ENCODE measurements at regions not wholly inside any gene's neighbourhood (a gene's known extent, or its start where the extent isn't known, plus 50 kb on each side); places are given as distances from the start of the nearest gene placed in this dataset.
A peak's percentile ranks its signal among the peaks of the same experiment; 100 is the strongest.

DNA sequence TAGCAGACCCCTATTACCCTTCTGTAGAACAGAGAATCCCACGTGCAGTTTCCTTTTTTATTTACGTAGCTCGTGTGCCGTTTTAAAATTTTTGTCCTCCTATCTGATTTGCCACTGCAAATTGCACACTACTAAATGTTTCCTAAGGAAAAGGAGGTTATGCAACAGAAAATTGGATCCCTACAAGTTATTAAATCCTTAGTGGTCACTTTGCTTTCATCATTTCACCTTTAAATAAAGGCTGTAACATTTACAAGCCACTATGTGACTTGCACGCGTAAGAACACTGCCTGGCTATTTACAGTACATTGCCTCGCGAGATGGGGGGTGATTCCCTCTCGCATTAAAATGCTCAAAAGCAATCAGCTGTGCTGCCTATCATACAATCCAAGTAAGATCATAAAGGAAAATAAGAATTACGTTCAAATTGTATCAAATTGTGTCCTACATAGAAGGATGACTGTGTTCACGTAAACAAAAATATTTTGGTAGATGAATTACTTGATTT, 525.6 kb downstream of the SUCLA2 start:
- no peaks in the 10 kb centered on the region for H3K4me1 Mint-ChIP-seq

DNA sequence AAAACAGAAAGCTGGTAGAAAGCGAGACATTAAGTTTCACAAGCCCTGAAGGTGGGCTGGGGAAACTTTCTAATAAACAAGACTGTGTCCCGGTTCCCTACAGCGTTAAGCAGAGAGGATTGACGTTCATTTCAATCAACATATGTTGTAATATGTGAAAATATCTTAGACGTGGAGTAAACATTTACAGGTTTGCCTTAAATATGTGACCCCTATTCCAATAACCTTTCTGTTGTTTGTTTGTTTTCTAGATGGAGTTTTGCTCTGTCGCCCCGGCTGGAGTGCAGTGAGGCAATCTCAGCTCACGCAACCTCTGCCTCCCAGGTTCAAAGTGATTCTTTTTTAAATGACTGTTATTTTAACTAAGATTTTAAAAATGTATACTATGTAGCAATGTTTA, 526.2 kb downstream of the SUCLA2 start:
- no peaks in the 10 kb centered on the region for H3K36me3 Mint-ChIP-seq (ENCODE audit: low read depth)
- H3K27me3 Mint-ChIP-seq (ENCODE audit: low read depth): no peaks in the 10 kb centered on the region
- H3K9me3 Mint-ChIP-seq: no peaks in the 10 kb centered on the region
- no peak overlapping the region for H3K4me3 Mint-ChIP-seq
- TF ChIP-seq, protein P1, sequence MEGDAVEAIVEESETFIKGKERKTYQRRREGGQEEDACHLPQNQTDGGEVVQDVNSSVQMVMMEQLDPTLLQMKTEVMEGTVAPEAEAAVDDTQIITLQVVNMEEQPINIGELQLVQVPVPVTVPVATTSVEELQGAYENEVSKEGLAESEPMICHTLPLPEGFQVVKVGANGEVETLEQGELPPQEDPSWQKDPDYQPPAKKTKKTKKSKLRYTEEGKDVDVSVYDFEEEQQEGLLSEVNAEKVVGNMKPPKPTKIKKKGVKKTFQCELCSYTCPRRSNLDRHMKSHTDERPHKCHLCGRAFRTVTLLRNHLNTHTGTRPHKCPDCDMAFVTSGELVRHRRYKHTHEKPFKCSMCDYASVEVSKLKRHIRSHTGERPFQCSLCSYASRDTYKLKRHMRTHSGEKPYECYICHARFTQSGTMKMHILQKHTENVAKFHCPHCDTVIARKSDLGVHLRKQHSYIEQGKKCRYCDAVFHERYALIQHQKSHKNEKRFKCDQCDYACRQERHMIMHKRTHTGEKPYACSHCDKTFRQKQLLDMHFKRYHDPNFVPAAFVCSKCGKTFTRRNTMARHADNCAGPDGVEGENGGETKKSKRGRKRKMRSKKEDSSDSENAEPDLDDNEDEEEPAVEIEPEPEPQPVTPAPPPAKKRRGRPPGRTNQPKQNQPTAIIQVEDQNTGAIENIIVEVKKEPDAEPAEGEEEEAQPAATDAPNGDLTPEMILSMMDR (IDR thresholded peaks at IDR 0.05; ENCODE audit: unreplicated experiment in 3 of 3): no peak
- H3K27ac Mint-ChIP-seq: peak overlapping the region in 1 of 3 experiments; percentile 21
- H3K4me1 Mint-ChIP-seq: no peaks in the 10 kb centered on the region

More for the DNA sequence above, 525.6 kb downstream of the SUCLA2 start:
- Mint-ChIP-seq H3K9me3 (no peaks in the 10 kb centered on the region), H3K27ac (no peak overlapping the region), H3K36me3 (ENCODE audit: low read depth) (no peaks in the 10 kb centered on the region), H3K27me3 (ENCODE audit: low read depth) (no peaks in the 10 kb centered on the region), H3K4me3 (no peak overlapping the region)
- TF ChIP-seq, protein P1 (IDR thresholded peaks at IDR 0.05; ENCODE audit: unreplicated experiment in 3 of 3): no peak

DNA sequence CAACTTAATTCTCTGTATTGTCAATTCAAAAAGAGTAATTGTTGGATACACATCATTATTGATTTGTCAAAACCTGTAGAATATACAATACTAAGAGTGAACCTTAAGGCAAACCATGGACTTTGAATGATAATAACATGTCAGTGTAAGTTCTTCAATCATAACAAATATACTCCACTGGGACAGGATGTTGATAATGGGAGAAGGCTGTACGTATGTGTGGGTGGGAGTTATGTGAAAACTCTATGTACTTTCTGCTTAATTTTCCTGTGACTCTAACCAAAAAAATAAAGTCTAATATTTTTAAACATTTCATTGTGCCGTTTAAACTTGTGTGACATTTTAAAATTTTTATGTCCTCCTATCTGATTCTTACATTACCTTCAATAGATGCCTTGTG, 526.7 kb downstream of the SUCLA2 start:
- H3K36me3 Mint-ChIP-seq (ENCODE audit: low read depth): no peaks in the 10 kb centered on the region
- no peaks in the 10 kb centered on the region for H3K27me3 Mint-ChIP-seq (ENCODE audit: low read depth)
- H3K4me1 Mint-ChIP-seq: no peaks in the 10 kb centered on the region
- no peak overlapping the region for H3K4me3 Mint-ChIP-seq
- no peaks in the 10 kb centered on the region for H3K9me3 Mint-ChIP-seq
- H3K27ac Mint-ChIP-seq: peak overlapping the region in 1 of 3 experiments; percentile 21
- TF ChIP-seq, protein P1 (IDR thresholded peaks at IDR 0.05; ENCODE audit: unreplicated experiment in 3 of 3): no peak

DNA sequence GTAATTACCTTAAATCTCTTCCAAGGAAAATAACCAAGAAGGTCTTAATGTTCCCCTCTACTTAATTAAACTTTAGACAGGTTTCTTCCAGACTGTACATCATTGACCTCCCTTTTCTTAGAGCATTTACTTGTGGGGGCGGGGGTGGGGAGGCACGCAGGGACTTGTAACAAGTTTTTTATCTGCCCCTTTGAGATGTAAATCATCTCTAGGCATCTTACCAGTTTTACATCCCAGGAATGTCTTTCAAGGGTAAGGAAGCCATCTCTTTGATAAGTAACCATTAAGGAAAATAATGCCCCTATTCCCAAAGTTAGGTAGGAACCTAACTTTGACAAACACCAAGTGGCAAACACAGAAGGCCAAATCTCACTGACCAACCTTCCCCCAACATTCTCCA, 528.6 kb downstream of the SUCLA2 start:
- TF ChIP-seq, protein P1 (IDR thresholded peaks at IDR 0.05; ENCODE audit: unreplicated experiment in 3 of 3): no peak
- no peak overlapping the region for H3K4me3 Mint-ChIP-seq
- no peaks in the 10 kb centered on the region for H3K27me3 Mint-ChIP-seq (ENCODE audit: low read depth)
- no peaks in the 10 kb centered on the region for H3K36me3 Mint-ChIP-seq (ENCODE audit: low read depth)
- no peaks in the 10 kb centered on the region for H3K4me1 Mint-ChIP-seq
- no peak overlapping the region for H3K27ac Mint-ChIP-seq
- peaks cover 7% of the 10 kb centered on the region for H3K9me3 Mint-ChIP-seq

DNA sequence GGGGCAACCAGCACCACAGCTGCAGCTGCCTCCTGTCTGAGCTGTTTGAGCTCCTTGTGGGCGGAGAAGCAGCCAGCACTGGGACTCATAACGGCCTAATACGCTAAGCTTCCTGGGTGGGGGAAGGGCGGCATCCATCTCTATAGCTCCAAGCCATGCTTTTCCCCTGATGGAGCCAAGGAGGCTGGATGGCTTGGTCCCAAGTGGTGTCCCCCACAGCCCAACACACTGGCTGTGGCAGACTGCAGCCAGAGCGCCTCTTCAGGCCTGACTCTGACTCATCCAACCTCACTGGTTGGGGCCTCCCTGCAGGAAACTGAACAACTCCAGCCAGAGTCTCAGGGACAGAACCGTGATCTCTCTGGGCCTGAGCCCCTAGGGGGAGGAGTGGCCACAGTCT, 537.3 kb downstream of the SUCLA2 start:
- no peaks in the 10 kb centered on the region for H3K4me1 Mint-ChIP-seq
- no peak overlapping the region for H3K27ac Mint-ChIP-seq
- TF ChIP-seq, protein P1 (IDR thresholded peaks at IDR 0.05; ENCODE audit: unreplicated experiment in 3 of 3): no peak
- no peaks in the 10 kb centered on the region for H3K27me3 Mint-ChIP-seq (ENCODE audit: low read depth)
- H3K4me3 Mint-ChIP-seq: no peak overlapping the region
- H3K9me3 Mint-ChIP-seq: peaks cover 37% of the 10 kb centered on the region
- no peaks in the 10 kb centered on the region for H3K36me3 Mint-ChIP-seq (ENCODE audit: low read depth)

DNA sequence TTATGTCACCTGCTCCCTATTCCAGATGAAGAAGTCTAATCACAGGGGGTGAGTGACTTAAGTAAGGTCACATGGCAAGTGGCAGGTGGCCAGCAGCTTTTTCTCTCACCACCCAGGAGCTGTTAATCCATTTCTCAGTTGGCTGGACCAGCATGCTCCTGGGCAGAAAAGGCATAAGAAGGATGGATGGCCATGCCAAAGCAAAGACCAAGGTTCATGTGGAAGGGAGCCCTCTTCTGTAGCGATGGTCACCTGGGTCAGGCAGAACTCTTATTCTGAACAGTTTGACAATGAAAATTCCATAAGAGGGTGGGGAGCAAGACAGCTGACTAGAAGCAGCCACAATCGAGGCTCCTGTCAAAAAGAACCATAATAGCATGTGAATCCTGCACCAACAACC, 538.1 kb downstream of the SUCLA2 start:
- Mint-ChIP-seq H3K27ac (no peak overlapping the region), H3K9me3 (peaks cover 33% of the 10 kb centered on the region), H3K4me1 (no peaks in the 10 kb centered on the region), H3K4me3 (no peak overlapping the region), H3K27me3 (ENCODE audit: low read depth) (no peaks in the 10 kb centered on the region), H3K36me3 (ENCODE audit: low read depth) (no peaks in the 10 kb centered on the region)
- TF ChIP-seq, protein P1 (IDR thresholded peaks at IDR 0.05; ENCODE audit: unreplicated experiment in 3 of 3): no peak

Data from nephron (organoid).